ENCODE measurements at regions not wholly inside any gene's neighbourhood (a gene's known extent, or its start where the extent isn't known, plus 50 kb on each side); places are given as distances from the start of the nearest gene placed in this dataset.

GRCh38 chr13:105327581-105328126, 1207.8 kb downstream of the EFNB2 start (continued):
- TF ChIP-seq ZBTB10 (tag by site-specific recombination; IDR thresholded peaks at IDR 0.05): no peak
- TF ChIP-seq ZNF626 (tag by site-specific recombination; IDR thresholded peaks at IDR 0.05): no peak
- TF ChIP-seq YY2 (tag by site-specific recombination; IDR thresholded peaks at IDR 0.05): no peak
- TF ChIP-seq BCL6B (tag by site-specific recombination; IDR thresholded peaks at IDR 0.05): no peak

DNA sequence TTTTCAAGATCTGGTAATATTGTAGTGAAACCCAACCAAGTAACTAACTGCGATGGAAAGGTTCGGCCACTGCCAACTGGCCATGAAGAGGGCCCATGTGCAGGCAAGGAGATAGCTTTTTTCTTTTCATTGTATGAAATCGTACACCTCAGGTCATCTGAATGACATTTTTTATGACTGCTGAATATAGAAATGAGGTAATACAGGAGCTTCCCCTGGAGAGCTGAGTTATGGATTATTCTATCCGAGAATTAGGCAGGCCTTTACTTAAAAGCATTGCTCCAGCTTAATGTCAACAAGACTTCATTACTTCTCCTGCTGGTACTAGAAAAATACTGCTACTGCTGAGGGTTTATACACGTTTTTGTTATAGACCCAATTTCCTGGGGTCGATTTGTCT, 1215.6 kb downstream of the EFNB2 start:
- POLR2A ChIA-PET: no interaction called here
- CTCF ChIA-PET: no interaction called here

DNA sequence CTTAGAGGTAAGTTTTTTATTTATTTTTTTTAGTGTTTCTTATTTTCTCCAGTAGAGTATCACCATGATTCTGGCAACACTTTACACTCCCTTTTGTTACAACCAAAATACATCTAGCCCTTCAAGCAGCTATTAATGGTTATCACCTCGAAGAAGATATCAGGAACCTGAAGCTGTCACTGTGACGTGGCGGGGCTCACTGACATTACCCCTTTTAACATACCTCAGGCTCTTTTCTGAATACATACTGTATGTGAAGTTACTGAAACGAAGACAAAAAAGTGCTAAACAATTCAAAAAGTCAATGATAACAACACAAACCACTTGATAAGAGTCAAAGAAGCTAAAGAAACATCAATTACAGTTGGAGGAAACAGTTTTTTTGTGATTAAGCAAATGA, 1218.7 kb downstream of the EFNB2 start:
- CTCF ChIA-PET: interaction anchor here (0.6 kb wide), 1 partner anchor 946 kb away, joined by 3 read pairs; no protein-coding TSS in a partner anchor
- TF ChIP-seq ZBTB8A (tag by site-specific recombination; IDR thresholded peaks at IDR 0.05): no peak
- TF ChIP-seq, protein P1, sequence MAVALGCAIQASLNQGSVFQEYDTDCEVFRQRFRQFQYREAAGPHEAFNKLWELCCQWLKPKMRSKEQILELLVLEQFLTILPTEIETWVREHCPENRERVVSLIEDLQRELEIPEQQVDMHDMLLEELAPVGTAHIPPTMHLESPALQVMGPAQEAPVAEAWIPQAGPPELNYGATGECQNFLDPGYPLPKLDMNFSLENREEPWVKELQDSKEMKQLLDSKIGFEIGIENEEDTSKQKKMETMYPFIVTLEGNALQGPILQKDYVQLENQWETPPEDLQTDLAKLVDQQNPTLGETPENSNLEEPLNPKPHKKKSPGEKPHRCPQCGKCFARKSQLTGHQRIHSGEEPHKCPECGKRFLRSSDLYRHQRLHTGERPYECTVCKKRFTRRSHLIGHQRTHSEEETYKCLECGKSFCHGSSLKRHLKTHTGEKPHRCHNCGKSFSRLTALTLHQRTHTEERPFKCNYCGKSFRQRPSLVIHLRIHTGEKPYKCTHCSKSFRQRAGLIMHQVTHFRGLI (tag by site-specific recombination; IDR thresholded peaks at IDR 0.05): no peak
- Histone ChIP-seq H3K4me1 (ENCODE audit: control insufficient read depth, insufficient read depth, low read length) (no peaks in the 10 kb centered on the region), H3K4me3 (ENCODE audit: low read depth, low read length) (no peak overlapping the region), H3K9me3 (ENCODE audit: control insufficient read depth, insufficient read depth, low read depth, low read length) (no peaks in the 10 kb centered on the region), H3K36me3 (ENCODE audit: control insufficient read depth in 2 of 2, insufficient read depth in 1 of 2, low read length in 2 of 2) (no peaks in the 10 kb centered on the region), H3K27ac (ENCODE audit: extremely low read depth, low read depth, low read length) (no peak overlapping the region)
- POLR2A ChIA-PET: no interaction called here

More for the DNA sequence above, 1215.6 kb downstream of the EFNB2 start:
- Histone ChIP-seq H3K4me1 (ENCODE audit: control insufficient read depth, insufficient read depth, low read length) (no peaks in the 10 kb centered on the region), H3K36me3 (ENCODE audit: control insufficient read depth in 2 of 2, insufficient read depth in 1 of 2, low read length in 2 of 2) (no peaks in the 10 kb centered on the region), H3K27ac (ENCODE audit: extremely low read depth, low read depth, low read length) (no peak overlapping the region), H3K9me3 (ENCODE audit: control insufficient read depth, insufficient read depth, low read depth, low read length) (no peaks in the 10 kb centered on the region), H3K4me3 (ENCODE audit: low read depth, low read length) (no peak overlapping the region)
- no peak for TF ChIP-seq ZNF133 (tag by site-specific recombination; IDR thresholded peaks at IDR 0.05)
- TF ChIP-seq ZNF837 (tag by site-specific recombination; IDR thresholded peaks at IDR 0.05): no peak
- TF ChIP-seq ZNF555 (tag by site-specific recombination; conservative IDR thresholded peaks at IDR 0.05): no peak
- TF ChIP-seq SALL2 (tag by site-specific recombination; IDR thresholded peaks at IDR 0.05; ENCODE audit: borderline replicate concordance): no peak
- no peak for TF ChIP-seq ZNF292 (tag by site-specific recombination; IDR thresholded peaks at IDR 0.05; ENCODE audit: borderline replicate concordance, low read depth)
- TF ChIP-seq YY2 (tag by site-specific recombination; IDR thresholded peaks at IDR 0.05): no peak
- TF ChIP-seq ZNF175 (tag by site-specific recombination; IDR thresholded peaks at IDR 0.05): no peak
- TF ChIP-seq ZBTB20 (tag by site-specific recombination; IDR thresholded peaks at IDR 0.05): no peak
- TF ChIP-seq KLF7 (tag by site-specific recombination; IDR thresholded peaks at IDR 0.05; ENCODE audit: borderline replicate concordance): no peak
- no peak for TF ChIP-seq ZBTB17 (tag by site-specific recombination; IDR thresholded peaks at IDR 0.05)
- TF ChIP-seq ZNF621 (tag by site-specific recombination; IDR thresholded peaks at IDR 0.05): no peak
